ENCODE measurements at regions not wholly inside any gene's neighbourhood (a gene's known extent, or its start where the extent isn't known, plus 50 kb on each side); places are given as distances from the start of the nearest gene placed in this dataset.

DNA sequence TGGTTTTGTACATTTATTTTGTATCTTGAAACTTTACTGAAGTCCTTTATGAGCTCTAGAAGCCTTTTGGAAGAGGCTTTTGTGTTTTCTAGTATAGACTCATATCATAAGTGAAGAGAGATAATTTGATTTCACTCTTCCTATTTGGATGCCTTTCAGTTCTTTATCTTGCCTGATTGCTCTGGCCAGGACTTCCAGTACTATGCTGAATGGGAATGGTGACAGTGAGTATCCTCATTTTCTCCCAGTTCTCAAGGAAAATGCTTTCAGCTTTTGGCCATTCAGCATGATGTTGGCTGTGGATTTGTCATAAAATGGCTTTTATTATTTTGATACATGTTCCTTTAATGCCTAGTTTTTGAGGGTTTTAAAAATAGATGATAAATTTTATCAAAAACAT, 1061.3 kb downstream of the STPG2 start:
- BruUV-seq (replicated peaks), result no TSS peak
- in situ Hi-C loops (cut with MboI; ENCODE audit: low sequenced_read_pairs) (no loop called here), dilution Hi-C loops (cut with HindIII; ENCODE audit: low sequenced_read_pairs, unreplicated experiment) (no loop called here), intact Hi-C loops (cut with micrococcal nuclease) (no loop called here)
- Histone ChIP-seq H2BK120ac (ENCODE audit: low read depth, low read length) (no peak overlapping the region), H3K9me1 (ENCODE audit: insufficient read depth, low read length) (no peaks in the 10 kb centered on the region), H2AK5ac (ENCODE audit: low read depth, low read length) (no peak overlapping the region), H2BK15ac (ENCODE audit: low read depth, low read length) (no peak overlapping the region), H3K27me3 (ENCODE audit: control insufficient read depth, insufficient read depth, low read length) (no peaks in the 10 kb centered on the region), H4K8ac (ENCODE audit: low read depth in 2 of 2, low read length in 2 of 2) (no peak overlapping the region), H3K27ac (ENCODE audit: insufficient read depth, low read length) (no peak overlapping the region), H3K23ac (ENCODE audit: low read depth, low read length) (no peak overlapping the region), H3K79me1 (ENCODE audit: low read depth in 1 of 2, low read length in 2 of 2) (no peaks in the 10 kb centered on the region), H2AK9ac (replicated peaks; ENCODE audit: low read depth, low read length, poor library complexity) (no peak overlapping the region), H3K56ac (ENCODE audit: extremely low read depth, insufficient read depth, low read length) (no peak overlapping the region), H2AFZ (replicated peaks; ENCODE audit: low read length, poor library complexity) (no peak overlapping the region), H3K18ac (ENCODE audit: low read depth, low read length) (no peak overlapping the region), H3K36me3 (ENCODE audit: control insufficient read depth, insufficient read depth, low read length) (no peaks in the 10 kb centered on the region), H3K9ac (ENCODE audit: low read depth, low read length) (no peak overlapping the region), H3K14ac (replicated peaks; ENCODE audit: low read depth, low read length) (no peak overlapping the region), H2BK20ac (ENCODE audit: low read depth, low read length) (no peak overlapping the region), H4K5ac (ENCODE audit: low read depth, low read length) (no peak overlapping the region), H2BK5ac (ENCODE audit: low read depth, low read length, poor library complexity, severe bottlenecking) (no peak overlapping the region), H4K20me1 (ENCODE audit: insufficient read depth, low read length) (no peaks in the 10 kb centered on the region), H3K4me2 (ENCODE audit: low read depth, low read length) (no peak overlapping the region), H3K9me3 (ENCODE audit: control insufficient read depth, insufficient read depth, low read length) (no peaks in the 10 kb centered on the region; the same call in 1 of the 2 replicates), H3K4me3 (ENCODE audit: insufficient read depth, low read depth, low read length) (no peak overlapping the region), H3K4me1 (ENCODE audit: control insufficient read depth, insufficient read depth, low read length) (no peaks in the 10 kb centered on the region), H3K4ac (ENCODE audit: low read depth, low read length) (no peak overlapping the region), H4K91ac (ENCODE audit: insufficient read depth, low read depth, low read length) (no peak overlapping the region)
- TF ChIP-seq POLR2A (IDR thresholded peaks at IDR 0.05; ENCODE audit: low read depth, low read length), result no peak
- TF ChIP-seq RCOR1 (IDR thresholded peaks at IDR 0.05; ENCODE audit: insufficient replicate concordance, low read length), result no peak
- no peak for TF ChIP-seq RFX5 (IDR thresholded peaks at IDR 0.05; ENCODE audit: low read depth, low read length)
- no peak for TF ChIP-seq CEBPB (IDR thresholded peaks at IDR 0.05; ENCODE audit: low read depth, low read length)
- TF ChIP-seq FOS (IDR thresholded peaks at IDR 0.05; ENCODE audit: low read depth, low read length), result no peak
- TF ChIP-seq, protein P1, sequence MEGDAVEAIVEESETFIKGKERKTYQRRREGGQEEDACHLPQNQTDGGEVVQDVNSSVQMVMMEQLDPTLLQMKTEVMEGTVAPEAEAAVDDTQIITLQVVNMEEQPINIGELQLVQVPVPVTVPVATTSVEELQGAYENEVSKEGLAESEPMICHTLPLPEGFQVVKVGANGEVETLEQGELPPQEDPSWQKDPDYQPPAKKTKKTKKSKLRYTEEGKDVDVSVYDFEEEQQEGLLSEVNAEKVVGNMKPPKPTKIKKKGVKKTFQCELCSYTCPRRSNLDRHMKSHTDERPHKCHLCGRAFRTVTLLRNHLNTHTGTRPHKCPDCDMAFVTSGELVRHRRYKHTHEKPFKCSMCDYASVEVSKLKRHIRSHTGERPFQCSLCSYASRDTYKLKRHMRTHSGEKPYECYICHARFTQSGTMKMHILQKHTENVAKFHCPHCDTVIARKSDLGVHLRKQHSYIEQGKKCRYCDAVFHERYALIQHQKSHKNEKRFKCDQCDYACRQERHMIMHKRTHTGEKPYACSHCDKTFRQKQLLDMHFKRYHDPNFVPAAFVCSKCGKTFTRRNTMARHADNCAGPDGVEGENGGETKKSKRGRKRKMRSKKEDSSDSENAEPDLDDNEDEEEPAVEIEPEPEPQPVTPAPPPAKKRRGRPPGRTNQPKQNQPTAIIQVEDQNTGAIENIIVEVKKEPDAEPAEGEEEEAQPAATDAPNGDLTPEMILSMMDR (conservative IDR thresholded peaks at IDR 0.05; ENCODE audit: low read depth, low read length), result no peak
- no peak for TF ChIP-seq BHLHE40 (IDR thresholded peaks at IDR 0.05; ENCODE audit: low read depth, low read length)
- no peak for TF ChIP-seq RAD21 (IDR thresholded peaks at IDR 0.05; ENCODE audit: low read length)
- TF ChIP-seq MAFK (IDR thresholded peaks at IDR 0.05; ENCODE audit: low read depth, low read length), result no peak
- no peak for TF ChIP-seq CHD1 (IDR thresholded peaks at IDR 0.05; ENCODE audit: low read depth, low read length)
- TF ChIP-seq, protein P2, sequence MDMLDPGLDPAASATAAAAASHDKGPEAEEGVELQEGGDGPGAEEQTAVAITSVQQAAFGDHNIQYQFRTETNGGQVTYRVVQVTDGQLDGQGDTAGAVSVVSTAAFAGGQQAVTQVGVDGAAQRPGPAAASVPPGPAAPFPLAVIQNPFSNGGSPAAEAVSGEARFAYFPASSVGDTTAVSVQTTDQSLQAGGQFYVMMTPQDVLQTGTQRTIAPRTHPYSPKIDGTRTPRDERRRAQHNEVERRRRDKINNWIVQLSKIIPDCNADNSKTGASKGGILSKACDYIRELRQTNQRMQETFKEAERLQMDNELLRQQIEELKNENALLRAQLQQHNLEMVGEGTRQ (IDR thresholded peaks at IDR 0.05; ENCODE audit: low read depth, low read length), result no peak
- no peak for TF ChIP-seq NFE2L2 (IDR thresholded peaks at IDR 0.05; ENCODE audit: low read depth, low read length)
- TF ChIP-seq, protein P3, sequence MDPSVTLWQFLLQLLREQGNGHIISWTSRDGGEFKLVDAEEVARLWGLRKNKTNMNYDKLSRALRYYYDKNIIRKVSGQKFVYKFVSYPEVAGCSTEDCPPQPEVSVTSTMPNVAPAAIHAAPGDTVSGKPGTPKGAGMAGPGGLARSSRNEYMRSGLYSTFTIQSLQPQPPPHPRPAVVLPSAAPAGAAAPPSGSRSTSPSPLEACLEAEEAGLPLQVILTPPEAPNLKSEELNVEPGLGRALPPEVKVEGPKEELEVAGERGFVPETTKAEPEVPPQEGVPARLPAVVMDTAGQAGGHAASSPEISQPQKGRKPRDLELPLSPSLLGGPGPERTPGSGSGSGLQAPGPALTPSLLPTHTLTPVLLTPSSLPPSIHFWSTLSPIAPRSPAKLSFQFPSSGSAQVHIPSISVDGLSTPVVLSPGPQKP (IDR thresholded peaks at IDR 0.05; ENCODE audit: borderline replicate concordance, low read depth, low read length), result no peak
- DNase-seq, result no peak
- POLR2A ChIA-PET (ENCODE audit: unreplicated experiment), result no interaction called here
- no peak for ATAC-seq (ENCODE audit: low read depth)
- CTCF ChIA-PET, result no interaction called here
